HG03175 (cell line): ENCODE measurements at regions not wholly inside any gene's neighbourhood (a gene's known extent, or its start where the extent isn't known, plus 50 kb on each side); places are given as distances from the start of the nearest gene placed in this dataset.

Source experiments
- ATAC-seq: cut with Tn5 transposase; IDR thresholded peaks from one replicate; pipeline ENCODE4 v1.9.1; 2021; ENCODE audit warnings: mild to moderate bottlenecking, moderate library complexity; ENCODE audit not compliant: unreplicated experiment

DNA sequence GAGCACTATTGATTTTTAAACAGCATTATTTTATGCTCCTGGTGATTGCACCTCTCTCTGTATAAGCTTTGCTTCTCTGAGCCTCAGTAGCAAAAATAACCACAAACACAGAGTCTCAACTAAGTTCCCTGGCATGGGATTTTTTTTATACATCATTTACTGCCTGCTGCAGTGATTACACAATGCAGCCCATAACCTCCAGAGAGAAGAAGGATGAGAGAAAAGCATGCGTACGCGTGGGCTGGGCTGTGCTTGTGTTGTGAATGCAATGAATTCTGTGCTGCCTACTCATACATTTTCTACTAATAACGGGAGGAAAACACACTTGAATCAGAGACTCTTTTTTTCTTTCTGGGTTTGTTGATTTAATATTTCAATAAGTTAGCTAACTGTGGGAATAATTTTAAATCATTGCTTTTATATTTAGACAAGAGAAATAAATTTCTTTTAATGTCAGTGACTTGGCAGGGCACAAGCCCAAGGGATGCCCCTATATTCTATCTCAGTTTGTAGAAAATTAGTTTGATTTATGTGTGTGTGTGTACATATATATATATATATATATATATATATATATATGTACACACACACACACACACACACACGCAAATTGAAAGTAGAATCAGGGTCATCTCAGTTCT is 351.5 kb downstream of the MED10 start:
- ATAC-seq, result no peak

DNA sequence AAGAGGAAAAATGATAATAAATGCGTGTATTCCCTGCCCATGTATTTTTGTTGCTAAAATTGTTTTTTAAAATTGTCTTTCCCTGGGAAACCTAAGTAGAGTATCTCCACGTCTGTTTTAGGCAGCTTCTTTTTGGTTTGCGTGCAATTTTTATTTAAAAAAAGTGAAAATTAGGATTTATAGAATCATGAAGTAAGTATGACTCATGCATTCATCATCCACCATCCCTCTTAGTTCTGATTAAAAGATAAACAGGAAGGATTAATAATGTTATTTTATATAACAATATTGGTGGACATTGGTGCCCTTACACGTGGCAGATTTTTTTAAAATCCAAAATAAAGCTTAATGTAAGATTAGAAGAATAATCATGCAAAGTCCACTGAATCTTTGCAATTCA is 358.7 kb downstream of the MED10 start:
- no peak for ATAC-seq

DNA sequence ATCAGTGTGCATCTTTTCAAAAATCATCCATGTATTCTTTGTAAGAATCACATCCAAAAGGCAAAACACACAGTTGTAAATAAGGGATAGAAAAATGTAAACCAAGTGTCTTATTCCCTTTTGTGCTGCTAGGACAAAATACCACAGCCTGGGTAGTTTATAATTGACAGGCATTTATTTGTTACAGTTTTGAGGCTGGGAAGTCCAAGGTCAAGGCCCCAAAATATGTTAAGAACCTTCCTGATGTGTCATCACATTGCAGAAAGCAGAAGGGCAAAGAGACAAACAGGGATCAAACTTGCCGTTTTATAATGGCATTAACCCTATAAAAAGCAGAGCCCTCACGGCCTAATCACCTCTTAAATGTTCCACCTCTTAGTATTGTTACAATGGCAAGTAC is 364.8 kb downstream of the MED10 start:
- no peak for ATAC-seq

DNA sequence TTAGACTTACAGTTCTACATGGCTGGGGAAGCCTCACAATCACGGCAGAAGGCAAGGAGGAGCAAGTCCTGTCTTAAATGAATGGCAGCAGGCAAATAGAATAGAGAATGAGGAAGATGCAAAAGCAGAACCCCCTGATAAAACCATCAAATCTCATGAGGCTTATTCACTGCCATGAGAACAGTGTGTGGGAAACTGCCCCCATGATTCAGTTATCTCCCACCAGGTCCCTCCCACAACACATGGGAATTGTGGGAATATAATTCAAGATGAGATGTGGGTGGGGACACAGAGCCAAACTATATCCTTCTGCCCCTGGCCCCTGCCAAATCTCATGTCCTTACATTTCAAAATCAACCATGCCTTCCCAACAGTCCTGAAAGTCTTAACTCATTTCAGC is 367.1 kb downstream of the MED10 start:
- no peak for ATAC-seq

DNA sequence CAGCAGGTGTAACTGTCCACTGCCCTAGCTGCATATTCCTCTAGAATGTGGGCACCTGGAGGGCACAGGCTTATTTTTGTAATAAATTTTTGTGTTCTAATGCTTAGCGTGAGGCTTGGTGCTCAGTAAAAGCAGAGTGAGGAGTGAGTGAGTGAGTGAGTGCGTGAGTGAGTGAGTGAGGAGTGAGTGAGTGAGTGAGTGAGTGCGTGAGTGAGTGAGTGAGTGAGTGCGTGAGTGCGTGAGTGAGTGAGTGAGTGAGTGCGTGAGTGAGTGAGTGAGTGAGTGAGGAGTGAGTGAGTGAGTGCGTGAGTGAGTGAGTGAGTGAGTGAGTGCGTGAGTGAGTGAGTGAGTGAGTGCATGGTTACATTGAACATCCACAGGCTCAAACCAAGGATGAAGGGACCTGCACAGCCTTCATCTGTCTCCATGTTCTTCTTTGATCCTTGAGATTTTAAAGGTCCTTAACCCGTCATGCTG is 371.5 kb downstream of the MED10 start:
- ATAC-seq, result no peak

DNA sequence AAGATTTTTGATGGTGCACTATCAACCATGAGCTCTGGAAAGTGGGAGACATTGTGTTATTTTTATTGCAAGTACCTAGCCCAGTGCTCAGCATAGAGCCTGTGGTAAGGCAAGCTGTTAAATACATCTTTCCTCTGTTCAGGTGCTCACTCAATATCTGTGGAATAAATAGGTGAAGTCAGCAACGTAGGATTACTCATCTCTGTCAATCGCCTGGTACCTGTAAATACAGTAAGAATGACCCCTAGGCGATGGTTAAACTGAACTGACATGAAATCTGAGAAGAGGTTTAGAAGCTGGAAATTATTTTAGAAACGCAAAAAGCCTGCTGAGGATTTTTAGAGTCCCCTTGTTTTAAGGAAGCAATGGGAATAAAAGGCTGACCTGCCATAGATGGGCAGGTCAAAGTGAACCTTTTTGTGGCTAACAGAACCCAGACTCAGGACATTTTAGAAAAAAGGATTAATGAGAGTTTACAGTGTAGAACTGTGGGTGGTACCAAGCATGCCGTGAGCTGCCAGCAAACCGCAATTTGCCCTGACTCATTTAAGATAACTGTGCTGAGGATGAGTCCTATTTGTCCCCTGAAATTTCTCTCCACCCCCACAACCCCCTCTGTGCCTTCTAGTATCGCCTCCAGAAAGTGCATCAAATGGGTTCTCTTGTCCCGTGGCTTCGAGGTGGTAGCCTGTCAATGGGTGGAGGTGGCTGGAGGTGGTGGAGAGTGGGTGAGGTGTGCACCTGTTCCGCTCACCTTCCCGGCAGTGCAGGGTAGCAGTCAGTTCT is 375.1 kb downstream of the MED10 start:
- no peak for ATAC-seq

DNA sequence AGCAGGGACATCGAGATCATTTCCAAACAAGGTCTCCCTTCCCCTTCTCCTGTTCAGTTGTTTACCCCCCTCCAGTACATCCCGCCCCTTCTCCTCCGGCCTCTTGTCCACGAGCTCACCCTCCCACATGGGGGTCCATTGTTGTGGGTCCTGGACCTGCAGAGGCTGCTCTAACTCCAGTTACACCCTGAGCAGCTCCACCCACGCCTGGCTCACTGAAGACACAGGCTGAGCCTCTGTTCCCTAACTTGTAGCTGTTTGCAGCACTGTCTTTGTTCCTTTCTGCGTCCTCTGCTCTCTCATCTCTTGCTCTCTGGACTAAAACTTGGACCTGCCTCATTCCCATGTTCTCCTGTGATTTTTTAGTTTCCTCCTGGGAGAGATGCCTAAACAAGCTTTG is 377.5 kb downstream of the MED10 start:
- ATAC-seq, result no peak

DNA sequence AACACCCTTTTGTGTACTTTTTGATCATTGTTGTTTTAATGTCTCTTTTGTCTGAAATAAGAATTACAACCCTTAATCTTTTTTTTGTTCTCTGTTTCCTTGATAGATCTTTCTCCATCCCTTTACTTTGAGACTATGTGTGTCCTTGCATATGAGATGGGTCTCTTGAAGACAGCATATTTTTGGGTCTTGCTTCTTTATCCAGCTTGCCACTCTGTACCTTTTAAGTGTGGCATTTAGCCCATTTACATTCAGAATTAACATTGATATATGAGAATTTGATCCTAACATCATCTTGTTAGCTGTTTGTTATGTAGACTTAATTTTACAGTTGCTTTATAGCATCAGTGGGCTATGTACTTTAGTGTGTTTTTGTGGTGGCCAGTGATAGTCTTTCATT is 382.5 kb downstream of the MED10 start:
- ATAC-seq, result no peak

DNA sequence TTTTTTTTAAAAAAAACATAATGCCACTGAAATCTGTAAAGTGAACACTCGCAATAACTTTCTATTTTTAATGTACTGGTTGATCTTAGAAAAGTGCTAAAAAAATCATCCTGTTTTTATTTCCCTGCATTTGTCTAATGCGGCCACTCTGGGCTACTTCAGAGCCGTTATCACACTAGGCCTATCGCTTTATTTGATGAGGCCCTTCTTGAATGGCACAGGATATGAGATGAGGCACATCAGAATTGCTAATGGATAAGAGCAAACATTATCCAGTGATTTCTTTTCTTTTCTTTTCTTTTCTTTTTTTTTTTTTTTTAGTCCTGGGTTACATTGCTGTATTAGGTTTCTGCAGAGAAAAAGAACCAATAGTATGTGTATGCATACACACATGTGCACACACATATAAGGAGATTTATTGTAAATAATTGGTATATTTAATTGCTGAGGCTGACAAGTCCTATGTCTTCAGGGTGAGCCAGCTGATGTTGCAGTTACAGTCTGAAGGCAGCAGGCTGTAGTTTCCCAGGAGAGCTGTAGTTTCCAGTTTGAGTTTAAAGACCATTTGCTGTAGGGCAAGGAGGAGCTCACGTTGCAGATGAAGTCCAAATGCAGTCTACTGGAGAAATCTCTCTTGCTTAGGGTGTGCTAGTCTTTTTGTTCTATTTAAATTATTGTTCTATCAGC is 391.7 kb downstream of the MED10 start:
- no peak for ATAC-seq

DNA sequence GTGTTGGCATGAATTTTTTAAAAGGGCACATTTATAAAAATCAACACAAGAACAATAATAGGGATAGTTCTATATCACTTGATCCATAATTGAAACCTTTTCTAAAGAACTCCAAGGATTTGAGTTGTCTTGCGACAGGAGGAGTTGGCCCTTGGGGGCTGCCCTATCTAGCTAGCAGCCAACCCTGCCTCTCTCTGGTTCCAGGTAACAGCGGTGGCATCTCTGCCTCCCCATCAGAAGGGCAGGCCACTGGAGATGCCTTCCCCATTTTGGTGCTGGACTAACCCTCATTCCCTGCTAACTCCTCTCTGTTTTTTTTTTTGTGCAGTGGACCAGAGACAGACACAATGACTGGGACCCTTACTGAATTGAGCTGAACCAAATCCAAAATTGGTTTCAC is 393.0 kb downstream of the MED10 start:
- ATAC-seq, result no peak

DNA sequence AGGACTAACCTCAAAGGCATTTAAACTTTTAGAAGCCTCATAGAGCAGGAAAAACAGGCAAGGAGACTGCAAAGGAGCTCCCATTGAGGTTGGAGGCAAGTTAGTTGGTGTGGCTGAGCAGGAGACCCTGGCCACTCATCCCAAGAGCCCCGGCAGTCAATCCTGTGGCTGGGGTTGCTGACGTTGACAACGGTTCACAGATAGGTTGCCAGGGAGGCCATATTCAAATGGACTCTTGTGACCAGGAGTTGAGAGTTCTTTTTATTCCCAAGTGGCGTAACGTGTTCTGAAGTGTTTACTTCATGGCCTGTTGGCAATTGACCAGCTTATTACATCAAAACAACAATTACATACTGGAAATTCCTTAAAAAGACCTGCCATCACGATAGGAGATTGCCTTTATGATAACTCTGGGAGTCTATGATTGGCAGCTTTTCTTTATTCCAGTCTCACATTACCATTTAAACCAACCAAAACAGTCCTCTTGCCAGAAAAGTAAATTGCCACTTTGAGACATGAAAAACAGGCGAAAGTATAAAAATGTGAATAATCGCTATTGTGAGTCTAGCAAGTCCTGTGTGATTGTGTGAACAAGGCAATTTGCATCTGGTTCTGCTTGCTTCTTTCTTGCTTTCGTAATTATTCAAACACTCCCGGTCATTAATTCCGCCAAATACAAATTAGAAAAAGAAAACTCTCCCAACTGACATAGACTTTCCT is 394.9 kb downstream of the MED10 start:
- no peak for ATAC-seq

DNA sequence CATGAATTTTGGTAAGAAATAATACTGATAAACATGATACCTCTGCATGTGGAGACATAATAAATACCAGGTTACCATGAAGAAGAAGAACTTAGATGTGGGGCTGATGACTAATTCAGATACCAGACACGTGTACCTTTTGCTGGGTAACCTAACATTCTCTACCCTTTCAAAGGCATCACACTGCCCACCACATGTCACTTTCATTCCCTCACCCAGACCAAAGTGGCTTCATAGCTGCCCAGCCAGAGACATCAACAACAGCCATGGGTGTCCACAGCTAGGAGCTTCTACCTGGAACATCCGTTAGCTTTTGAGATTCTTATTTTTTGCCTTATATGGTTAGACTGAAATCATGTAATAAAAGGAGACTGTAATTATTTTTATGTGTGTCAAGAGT is 396.8 kb downstream of the MED10 start:
- ATAC-seq, result no peak

DNA sequence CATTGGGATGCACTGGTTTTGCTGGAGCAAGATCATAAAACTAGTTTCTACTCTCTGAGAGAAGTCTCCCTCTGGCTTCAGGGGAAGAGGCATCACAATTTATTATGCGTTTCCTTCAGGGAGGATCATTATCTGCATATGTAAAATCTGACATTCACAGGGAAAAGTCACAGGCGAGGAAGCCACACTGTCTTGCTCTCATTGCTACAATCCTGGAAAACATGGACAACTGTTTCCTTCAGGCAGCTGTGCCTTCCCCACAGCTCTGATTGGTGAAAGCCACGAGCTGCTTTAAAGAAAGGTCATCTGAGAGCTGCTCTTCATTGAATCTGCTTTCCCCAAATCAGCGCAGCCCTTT is 397.8 kb downstream of the MED10 start:
- no peak for ATAC-seq

DNA sequence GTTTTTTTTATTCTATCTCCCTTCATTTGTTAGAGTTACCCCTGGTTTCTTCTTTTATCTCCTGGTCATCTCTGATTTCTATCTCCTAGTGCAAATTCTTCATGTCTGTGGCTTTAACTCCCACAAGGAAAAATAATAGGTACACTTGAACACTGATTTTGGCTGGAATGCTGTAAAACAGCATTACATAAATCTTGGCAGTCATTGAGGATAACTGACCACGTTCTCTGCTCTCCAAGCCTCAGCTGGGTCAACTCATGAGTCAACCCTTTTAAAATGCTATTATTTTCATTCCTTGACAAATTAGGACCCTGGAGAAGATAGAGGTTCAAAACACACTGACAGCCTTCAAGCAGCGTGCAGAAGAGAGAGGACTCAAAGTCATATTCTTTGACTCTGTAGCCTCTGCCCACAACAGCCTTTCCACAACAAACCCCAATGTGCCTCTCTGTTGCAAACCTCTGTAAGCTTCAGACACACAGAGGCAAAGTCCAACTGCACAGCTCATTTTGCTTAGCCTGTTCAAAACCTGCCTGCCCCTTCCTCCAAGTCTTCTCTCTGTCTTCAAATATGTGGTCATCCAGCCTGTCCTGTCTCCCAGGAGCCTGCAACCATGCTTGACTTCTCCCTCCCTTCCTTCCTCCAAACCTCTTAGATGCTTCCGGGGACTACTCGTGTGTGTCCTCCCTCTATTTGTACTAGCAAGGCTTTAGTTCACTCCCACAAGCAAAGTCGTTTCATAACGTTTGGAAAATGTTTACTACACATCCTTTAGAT is 398.4 kb downstream of the MED10 start:
- ATAC-seq, result no peak

DNA sequence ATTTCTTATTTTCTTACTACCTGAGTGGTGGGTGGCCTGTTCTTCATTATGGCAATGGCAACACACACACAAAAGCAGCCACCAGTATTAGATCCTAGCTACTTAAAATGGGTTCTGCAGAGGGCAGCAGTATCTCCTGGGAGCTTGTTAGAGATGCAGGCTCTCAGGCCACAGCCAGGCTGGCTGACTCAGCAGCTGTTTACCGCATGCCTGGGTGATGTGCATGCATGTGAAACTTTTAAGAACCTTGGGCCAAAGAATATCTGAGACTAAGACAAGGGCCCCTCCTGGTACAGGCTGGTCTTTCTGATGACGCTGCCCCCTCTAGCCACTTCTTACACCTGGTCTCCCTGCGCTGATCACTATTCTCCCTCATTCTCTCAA is 399.0 kb downstream of the MED10 start:
- no peak for ATAC-seq

DNA sequence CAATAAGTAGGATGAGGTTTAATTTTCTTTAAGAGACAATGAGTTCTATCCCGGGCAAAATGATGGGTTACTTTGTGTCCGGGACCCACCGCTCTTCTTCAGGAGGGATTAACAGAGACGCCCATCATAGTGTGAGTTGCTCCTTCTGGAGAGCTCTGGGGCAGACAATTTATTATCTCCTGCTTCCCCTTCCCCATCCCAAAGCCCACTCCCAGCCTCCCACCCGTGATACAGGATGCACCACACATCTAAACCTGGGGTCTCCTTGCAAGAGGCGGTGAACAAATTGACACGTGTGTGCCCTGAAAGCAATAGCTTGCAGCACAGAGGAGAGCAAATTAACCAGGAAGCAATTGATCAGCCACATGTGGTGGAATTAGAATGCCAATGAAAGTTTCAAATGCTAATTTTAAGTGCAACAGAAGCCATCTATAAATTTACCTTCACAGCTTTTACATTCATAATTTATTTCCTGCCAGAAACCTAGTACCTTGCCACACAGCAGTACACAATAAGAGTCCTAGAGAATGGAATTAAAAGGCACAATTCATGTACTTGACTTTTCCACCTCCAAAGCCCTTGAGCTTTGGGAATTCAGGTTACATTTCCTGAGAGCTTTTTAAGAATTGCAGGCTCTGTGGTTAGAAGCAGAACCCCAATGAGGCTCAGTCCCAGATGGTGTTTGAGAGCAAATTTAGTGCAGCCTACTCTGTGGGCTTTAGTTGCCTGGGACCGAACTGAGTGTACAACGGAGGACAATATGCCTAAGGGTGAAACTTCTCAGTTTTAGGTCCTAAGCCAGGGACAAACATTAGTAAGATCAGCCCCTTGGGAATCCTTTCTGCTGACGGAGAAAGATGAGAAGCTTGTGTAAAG is 399.6 kb downstream of the MED10 start:
- ATAC-seq, result no peak

DNA sequence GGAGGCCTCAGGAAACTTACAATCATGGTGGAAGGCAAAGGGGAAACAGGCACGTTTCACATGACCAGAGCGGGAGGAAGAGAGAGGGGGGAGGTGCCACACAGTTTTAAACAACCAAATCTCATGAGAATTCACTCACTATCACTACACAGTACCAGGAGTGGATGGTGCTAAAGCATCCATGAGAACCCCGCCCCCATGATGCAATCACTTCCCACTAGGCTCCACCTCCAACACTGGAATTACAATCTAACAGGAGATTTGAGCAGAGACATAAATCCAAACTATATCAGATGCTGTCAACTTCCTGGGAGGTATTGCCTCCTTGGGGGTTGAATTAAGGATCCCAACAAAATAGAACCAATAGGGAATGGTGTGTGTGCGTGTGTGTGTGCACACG is 407.1 kb downstream of the MED10 start:
- no peak for ATAC-seq

DNA sequence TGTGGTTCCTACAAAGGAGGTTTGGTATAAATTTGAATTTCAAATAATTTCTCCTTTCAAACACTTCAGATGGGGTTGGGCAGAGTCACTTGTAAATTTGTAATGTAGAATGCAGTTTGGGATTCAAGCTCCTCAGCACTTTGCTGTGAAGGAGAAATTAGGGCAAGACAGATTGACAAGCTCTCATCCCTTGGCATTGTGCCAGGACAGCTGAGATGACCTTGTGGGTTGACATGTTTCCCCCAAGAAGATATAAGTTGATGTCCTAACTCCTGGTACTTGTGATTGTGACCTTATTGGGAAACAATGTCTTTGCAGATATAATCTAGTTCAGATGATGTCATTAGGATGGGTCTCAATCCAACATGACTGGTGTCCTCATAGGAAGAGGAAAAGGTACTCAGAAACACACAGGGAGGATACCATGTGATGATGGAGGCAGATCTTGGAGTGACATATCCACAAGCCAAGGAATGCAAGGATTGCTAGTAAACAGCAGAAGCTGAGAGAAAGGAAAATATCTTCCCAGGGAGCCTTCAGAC is 408.3 kb downstream of the MED10 start:
- no peak for ATAC-seq

DNA sequence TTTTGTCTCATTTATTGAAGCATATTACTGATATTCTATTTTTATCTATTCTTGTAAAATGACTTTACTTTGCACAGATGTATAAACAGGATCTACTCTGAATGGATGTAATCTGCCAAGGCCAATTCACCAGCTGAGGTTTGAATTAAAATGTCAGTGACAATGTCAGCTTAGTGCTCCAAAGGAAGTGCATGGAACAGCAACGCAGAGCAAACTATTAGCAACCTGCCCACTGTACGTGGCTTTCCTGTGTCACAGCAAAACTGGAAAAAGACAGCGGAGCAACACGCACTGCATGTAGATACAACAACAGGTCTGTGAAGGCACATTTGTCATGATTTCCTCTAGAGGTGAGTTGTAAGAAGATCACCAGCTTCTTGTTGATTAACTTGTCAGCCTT is 409.4 kb downstream of the MED10 start:
- no peak for ATAC-seq

DNA sequence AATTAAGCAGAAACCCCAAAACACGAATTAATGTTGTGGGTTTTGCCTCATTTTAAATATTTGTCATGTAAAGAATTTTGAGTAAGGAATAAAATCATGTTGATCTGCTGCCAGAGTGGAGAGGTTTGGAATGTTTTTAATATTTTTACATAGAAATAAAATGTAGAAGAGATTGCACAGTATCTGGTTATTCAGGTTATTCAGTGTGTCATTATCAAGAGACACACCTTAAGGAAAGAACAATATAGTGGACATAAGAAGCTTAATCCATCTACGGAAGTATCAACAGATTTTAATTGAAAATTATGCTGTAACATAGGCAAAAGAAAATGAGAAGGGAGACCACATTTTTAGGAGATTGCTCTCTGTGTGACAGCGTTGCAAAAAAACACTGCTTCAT is 410.4 kb downstream of the MED10 start:
- ATAC-seq, result no peak
